ENCODE measurements at regions not wholly inside any gene's neighbourhood (a gene's known extent, or its start where the extent isn't known, plus 50 kb on each side); places are given as distances from the start of the nearest gene placed in this dataset.

GRCh38 chr15:35724626-35725025 lies 178.7 kb upstream of the DPH6 start:
- no peak for DNase-seq (ENCODE audit: low read depth in 1 of 2, low spot score in 1 of 2)

GRCh38 chr15:35725353-35725752 lies 179.4 kb upstream of the DPH6 start:
- DNase-seq (ENCODE audit: low read depth in 1 of 2, low spot score in 1 of 2), result no peak

GRCh38 chr15:35727627-35728026 lies 181.7 kb upstream of the DPH6 start:
- DNase-seq (ENCODE audit: low read depth in 1 of 2, low spot score in 1 of 2), result no peak

GRCh38 chr15:35728219-35728940 lies 182.4 kb upstream of the DPH6 start:
- DNase-seq (ENCODE audit: low read depth in 1 of 2, low spot score in 1 of 2), result no peak

- DNase-seq (ENCODE audit: low read depth in 1 of 2, low spot score in 1 of 2), result no peak
Measured at GRCh38 chr15:35736150-35736549, 190.2 kb upstream of the DPH6 start.

- DNase-seq (ENCODE audit: low read depth in 1 of 2, low spot score in 1 of 2), result no peak
Measured at GRCh38 chr15:35737441-35737840, 191.5 kb upstream of the DPH6 start.

GRCh38 chr15:35738370-35738769 lies 192.4 kb upstream of the DPH6 start:
- DNase-seq (ENCODE audit: low read depth in 1 of 2, low spot score in 1 of 2), result no peak

- no peak for DNase-seq (ENCODE audit: low read depth in 1 of 2, low spot score in 1 of 2)
Measured at GRCh38 chr15:35740761-35741160, 194.8 kb upstream of the DPH6 start.

GRCh38 chr15:35741395-35741794 lies 195.4 kb upstream of the DPH6 start:
- DNase-seq (ENCODE audit: low read depth in 1 of 2, low spot score in 1 of 2), result no peak

GRCh38 chr15:35741881-35742280 lies 195.9 kb upstream of the DPH6 start:
- no peak for DNase-seq (ENCODE audit: low read depth in 1 of 2, low spot score in 1 of 2)

- DNase-seq (ENCODE audit: low read depth in 1 of 2, low spot score in 1 of 2), result no peak
Measured at GRCh38 chr15:35743321-35743720, 197.4 kb upstream of the DPH6 start.

- no peak for DNase-seq (ENCODE audit: low read depth in 1 of 2, low spot score in 1 of 2)
Measured at GRCh38 chr15:35746121-35746520, 200.2 kb upstream of the DPH6 start.

- DNase-seq (ENCODE audit: low read depth in 1 of 2, low spot score in 1 of 2), result no peak
Measured at GRCh38 chr15:35748105-35748504, 202.1 kb upstream of the DPH6 start.

- DNase-seq (ENCODE audit: low read depth in 1 of 2, low spot score in 1 of 2), result no peak
Measured at GRCh38 chr15:35750051-35750450, 204.1 kb upstream of the DPH6 start.

- peak in 1 of 2 donors; percentile 5 for DNase-seq (ENCODE audit: low read depth in 1 of 2, low spot score in 1 of 2)
Measured at GRCh38 chr15:35751413-35752133, 205.6 kb upstream of the DPH6 start.

- DNase-seq (ENCODE audit: low read depth in 1 of 2, low spot score in 1 of 2), result no peak
Measured at GRCh38 chr15:35752134-35752466, 206.1 kb upstream of the DPH6 start.

GRCh38 chr15:35753486-35753885 lies 207.5 kb upstream of the DPH6 start:
- no peak for DNase-seq (ENCODE audit: low read depth in 1 of 2, low spot score in 1 of 2)

GRCh38 chr15:35755237-35755802 lies 209.4 kb upstream of the DPH6 start:
- DNase-seq (ENCODE audit: low read depth in 1 of 2, low spot score in 1 of 2), result no peak

GRCh38 chr15:35756623-35757022 lies 210.7 kb upstream of the DPH6 start:
- no peak for DNase-seq (ENCODE audit: low read depth in 1 of 2, low spot score in 1 of 2)

GRCh38 chr15:35757361-35757760 lies 211.4 kb upstream of the DPH6 start:
- no peak for DNase-seq (ENCODE audit: low read depth in 1 of 2, low spot score in 1 of 2)

- no peak for DNase-seq (ENCODE audit: low read depth in 1 of 2, low spot score in 1 of 2)
Measured at GRCh38 chr15:35757765-35758164, 211.8 kb upstream of the DPH6 start.

GRCh38 chr15:35764661-35765519 lies 218.9 kb upstream of the DPH6 start:
- no peak for DNase-seq (ENCODE audit: low read depth in 1 of 2, low spot score in 1 of 2)
